HL-60 (cell line): ENCODE measurements at regions not wholly inside any gene's neighbourhood (a gene's known extent, or its start where the extent isn't known, plus 50 kb on each side); places are given as distances from the start of the nearest gene placed in this dataset.
"Not testable (repeated sequence)": the region's sequence is repeated elsewhere in the genome, so short reads cannot be mapped to it uniquely, and the experiment has no call there.

Source experiments
- GABPA ChIP-seq: IDR thresholded peaks from 2 replicates; pipeline ENCODE4 v1.6.1; 2012; ENCODE audit warnings: low read depth
- POLR2AphosphoS5 ChIP-seq: IDR thresholded peaks from 2 replicates; pipeline ENCODE4 v1.6.1; 2012; ENCODE audit warnings: low read depth
- REST ChIP-seq: IDR thresholded peaks from 2 replicates; pipeline ENCODE4 v1.6.1; 2012; ENCODE audit warnings: low read depth; ENCODE audit not compliant: insufficient replicate concordance
- TF ChIP-seq, protein P1 (sequence below): IDR thresholded peaks from one replicate; pipeline ENCODE4 v1.5.1; 2011; ENCODE audit warnings: low read length, control low read depth, inconsistent platforms; ENCODE audit not compliant: insufficient read depth

- TF ChIP-seq, protein P1, sequence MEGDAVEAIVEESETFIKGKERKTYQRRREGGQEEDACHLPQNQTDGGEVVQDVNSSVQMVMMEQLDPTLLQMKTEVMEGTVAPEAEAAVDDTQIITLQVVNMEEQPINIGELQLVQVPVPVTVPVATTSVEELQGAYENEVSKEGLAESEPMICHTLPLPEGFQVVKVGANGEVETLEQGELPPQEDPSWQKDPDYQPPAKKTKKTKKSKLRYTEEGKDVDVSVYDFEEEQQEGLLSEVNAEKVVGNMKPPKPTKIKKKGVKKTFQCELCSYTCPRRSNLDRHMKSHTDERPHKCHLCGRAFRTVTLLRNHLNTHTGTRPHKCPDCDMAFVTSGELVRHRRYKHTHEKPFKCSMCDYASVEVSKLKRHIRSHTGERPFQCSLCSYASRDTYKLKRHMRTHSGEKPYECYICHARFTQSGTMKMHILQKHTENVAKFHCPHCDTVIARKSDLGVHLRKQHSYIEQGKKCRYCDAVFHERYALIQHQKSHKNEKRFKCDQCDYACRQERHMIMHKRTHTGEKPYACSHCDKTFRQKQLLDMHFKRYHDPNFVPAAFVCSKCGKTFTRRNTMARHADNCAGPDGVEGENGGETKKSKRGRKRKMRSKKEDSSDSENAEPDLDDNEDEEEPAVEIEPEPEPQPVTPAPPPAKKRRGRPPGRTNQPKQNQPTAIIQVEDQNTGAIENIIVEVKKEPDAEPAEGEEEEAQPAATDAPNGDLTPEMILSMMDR: not testable (repeated sequence)
- TF ChIP-seq REST, POLR2AphosphoS5, GABPA: not testable (repeated sequence)
Measured at GRCh38 chr1:143804707-143805356, 167.0 kb downstream of the FAM72C start.
